H1 (cell line): ENCODE measurements at regions not wholly inside any gene's neighbourhood (a gene's known extent, or its start where the extent isn't known, plus 50 kb on each side); places are given as distances from the start of the nearest gene placed in this dataset.

ENCODE experiments used
- ATF3 ChIP-seq: IDR thresholded peaks from 2 replicates; pipeline ENCODE4 v1.6.1; 2011; ENCODE audit warnings: low read depth, mild to moderate bottlenecking, low read length; ENCODE audit not compliant: insufficient read depth
- BACH1 ChIP-seq: IDR thresholded peaks from 2 replicates; pipeline ENCODE4 v1.6.1; 2012; ENCODE audit warnings: low read length, improper control_type of control experiment
- CTCF ChIP-seq, 3 experiments: IDR thresholded peaks; 1 replicate in 2 of 3; 2 replicates in 1 of 3; pipeline versions ENCODE4 v1.5.1 to v1.6.1; 2011; ENCODE audit warnings: low read length in 3 of 3, mild to moderate bottlenecking in 3 of 3, inconsistent platforms in 2 of 3, low read depth in 1 of 3, moderate library complexity in 1 of 3; ENCODE audit not compliant: insufficient read depth in 1 of 3; ENCODE audit errors: control extremely low read depth in 1 of 3
- EP300 ChIP-seq, 2 experiments: IDR thresholded peaks; 1 replicate in 1 of 2; 2 replicates in 1 of 2; pipeline ENCODE4 v1.6.1; 2011 to 2012; ENCODE audit warnings: low read depth in 2 of 2, low read length in 2 of 2, mild to moderate bottlenecking in 2 of 2, borderline replicate concordance in 1 of 2, inconsistent platforms in 1 of 2, moderate library complexity in 1 of 2
- MAFK ChIP-seq: IDR thresholded peaks from 2 replicates; pipeline ENCODE4 v1.6.1; 2012; ENCODE audit warnings: low read depth, mild to moderate bottlenecking, improper control_type of control experiment, low read length
- PHF8 ChIP-seq: fragments of 200-600 bp; sonication (generic); conservative IDR thresholded peaks from 2 replicates; pipeline ENCODE4 v1.7.1; 2012; ENCODE audit warnings: low read depth, mild to moderate bottlenecking, inconsistent platforms, low read length, moderate library complexity
- POLR2A ChIP-seq, 2 experiments: IDR thresholded peaks; 1 replicate in 1 of 2; 2 replicates in 1 of 2; pipeline ENCODE4 v1.6.1; 2011; ENCODE audit warnings: low read depth in 2 of 2, low read length in 2 of 2, mild to moderate bottlenecking in 2 of 2; ENCODE audit errors: control extremely low read depth in 1 of 2
- POLR2AphosphoS5 ChIP-seq: IDR thresholded peaks from 2 replicates; pipeline ENCODE4 v1.6.1; 2011; ENCODE audit warnings: low read depth, low read length
- SP2 ChIP-seq: IDR thresholded peaks from 2 replicates; pipeline ENCODE4 v1.6.1; 2012; ENCODE audit warnings: mild to moderate bottlenecking, low read length, inconsistent platforms
- TAF1 ChIP-seq: IDR thresholded peaks from 2 replicates; pipeline ENCODE4 v1.6.1; 2011; ENCODE audit warnings: mild to moderate bottlenecking, low read depth, low read length
- TF ChIP-seq, protein P1 (sequence below): IDR thresholded peaks from 2 replicates; pipeline ENCODE4 v1.6.1; 2012; ENCODE audit warnings: low read length, inconsistent platforms

DNA sequence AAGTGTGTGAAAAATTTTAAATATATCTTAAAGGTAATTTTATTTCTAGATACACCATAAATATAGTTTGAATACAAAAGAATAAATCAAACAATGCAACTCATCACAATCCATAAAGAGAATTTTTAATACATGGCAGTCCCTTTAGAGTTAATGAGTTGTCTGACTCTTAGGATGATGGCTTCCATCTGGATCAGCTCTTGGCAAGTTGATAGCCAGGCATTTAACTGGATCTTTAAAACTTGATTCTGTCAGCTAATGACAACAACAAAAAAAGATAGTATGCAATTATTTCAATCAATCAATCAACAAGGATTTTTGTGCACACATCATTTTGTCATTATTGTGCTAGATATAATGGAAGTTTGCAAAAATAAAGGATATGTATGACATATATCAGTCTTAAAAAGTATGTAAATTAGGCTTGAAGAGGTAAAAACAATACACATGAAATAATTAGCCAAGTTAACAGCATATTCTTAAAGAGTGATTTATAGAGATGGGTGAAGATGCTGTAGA lies 174.9 kb upstream of the PCDH18 start:
- TF ChIP-seq SP2 = no peak
- no peak for TF ChIP-seq CTCF (IDR thresholded peaks at IDR 0.05; ENCODE audit: control extremely low read depth in 1 of 3, insufficient read depth in 1 of 3, low read depth in 1 of 3, low read length in 3 of 3)
- TF ChIP-seq EP300 (IDR thresholded peaks at IDR 0.05; ENCODE audit: borderline replicate concordance in 1 of 2, low read depth in 2 of 2, low read length in 2 of 2) = no peak
- no peak for TF ChIP-seq BACH1
- no peak for TF ChIP-seq POLR2A (IDR thresholded peaks at IDR 0.05; ENCODE audit: control extremely low read depth in 1 of 2, low read depth in 2 of 2, low read length in 2 of 2)
- TF ChIP-seq MAFK = no peak
- no peak for TF ChIP-seq POLR2AphosphoS5
- no peak for TF ChIP-seq ATF3
- no peak for TF ChIP-seq TAF1
- TF ChIP-seq, protein P1, sequence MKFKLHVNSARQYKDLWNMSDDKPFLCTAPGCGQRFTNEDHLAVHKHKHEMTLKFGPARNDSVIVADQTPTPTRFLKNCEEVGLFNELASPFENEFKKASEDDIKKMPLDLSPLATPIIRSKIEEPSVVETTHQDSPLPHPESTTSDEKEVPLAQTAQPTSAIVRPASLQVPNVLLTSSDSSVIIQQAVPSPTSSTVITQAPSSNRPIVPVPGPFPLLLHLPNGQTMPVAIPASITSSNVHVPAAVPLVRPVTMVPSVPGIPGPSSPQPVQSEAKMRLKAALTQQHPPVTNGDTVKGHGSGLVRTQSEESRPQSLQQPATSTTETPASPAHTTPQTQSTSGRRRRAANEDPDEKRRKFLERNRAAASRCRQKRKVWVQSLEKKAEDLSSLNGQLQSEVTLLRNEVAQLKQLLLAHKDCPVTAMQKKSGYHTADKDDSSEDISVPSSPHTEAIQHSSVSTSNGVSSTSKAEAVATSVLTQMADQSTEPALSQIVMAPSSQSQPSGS = no peak
- no peak for TF ChIP-seq PHF8
